Uterus (tissue), 2 donors: ENCODE measurements at regions not wholly inside any gene's neighbourhood (a gene's known extent, or its start where the extent isn't known, plus 50 kb on each side); places are given as distances from the start of the nearest gene placed in this dataset.

ENCODE experiments used
- POLR2A ChIP-seq, 2 donors: fragments of 450-650 bp; IDR thresholded peaks; one replicate each; pipeline ENCODE4 v1.6.1; 2016; ENCODE audit warnings: antibody characterized with exemption in 2 of 2, mild to moderate bottlenecking in 1 of 2, moderate library complexity in 1 of 2
- TF ChIP-seq, protein P1 (sequence below), 4 experiments: fragments of 200-600 bp in 2 of 4; fragments of 450-650 bp in 2 of 4; sonication (generic) in 2 of 4; IDR thresholded peaks; one replicate each; pipeline ENCODE4 v1.5.1; 2016 to 2019; ENCODE audit warnings: antibody characterized with exemption in 4 of 4, mild to moderate bottlenecking in 2 of 4, moderate library complexity in 1 of 4

DNA sequence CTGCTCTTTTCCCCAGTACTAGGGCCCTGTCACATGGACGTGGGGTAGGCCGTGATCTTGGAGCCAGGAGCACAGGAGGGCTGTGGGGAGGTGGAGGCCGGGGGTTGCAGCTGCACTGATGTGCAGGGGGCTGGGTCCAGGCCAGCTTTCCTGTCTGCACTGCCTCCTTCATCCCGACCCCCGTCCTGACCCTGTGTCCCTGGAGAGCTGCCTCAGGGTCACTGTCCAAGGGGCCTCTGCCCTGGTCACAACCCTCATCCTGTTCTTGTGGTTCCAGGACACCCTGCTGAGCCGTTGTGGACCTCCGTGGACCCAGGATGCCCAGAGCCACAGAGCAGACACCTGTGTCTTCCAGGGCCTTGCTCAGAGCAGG lies 91.7 kb upstream of the ADRA2C start:
- no peak for TF ChIP-seq POLR2A (IDR thresholded peaks at IDR 0.05)
- TF ChIP-seq, protein P1, sequence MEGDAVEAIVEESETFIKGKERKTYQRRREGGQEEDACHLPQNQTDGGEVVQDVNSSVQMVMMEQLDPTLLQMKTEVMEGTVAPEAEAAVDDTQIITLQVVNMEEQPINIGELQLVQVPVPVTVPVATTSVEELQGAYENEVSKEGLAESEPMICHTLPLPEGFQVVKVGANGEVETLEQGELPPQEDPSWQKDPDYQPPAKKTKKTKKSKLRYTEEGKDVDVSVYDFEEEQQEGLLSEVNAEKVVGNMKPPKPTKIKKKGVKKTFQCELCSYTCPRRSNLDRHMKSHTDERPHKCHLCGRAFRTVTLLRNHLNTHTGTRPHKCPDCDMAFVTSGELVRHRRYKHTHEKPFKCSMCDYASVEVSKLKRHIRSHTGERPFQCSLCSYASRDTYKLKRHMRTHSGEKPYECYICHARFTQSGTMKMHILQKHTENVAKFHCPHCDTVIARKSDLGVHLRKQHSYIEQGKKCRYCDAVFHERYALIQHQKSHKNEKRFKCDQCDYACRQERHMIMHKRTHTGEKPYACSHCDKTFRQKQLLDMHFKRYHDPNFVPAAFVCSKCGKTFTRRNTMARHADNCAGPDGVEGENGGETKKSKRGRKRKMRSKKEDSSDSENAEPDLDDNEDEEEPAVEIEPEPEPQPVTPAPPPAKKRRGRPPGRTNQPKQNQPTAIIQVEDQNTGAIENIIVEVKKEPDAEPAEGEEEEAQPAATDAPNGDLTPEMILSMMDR (IDR thresholded peaks at IDR 0.05), result no peak
